Esophagus muscularis mucosa (tissue), 4 donors: ENCODE measurements at regions not wholly inside any gene's neighbourhood (a gene's known extent, or its start where the extent isn't known, plus 50 kb on each side); places are given as distances from the start of the nearest gene placed in this dataset.

Source experiments
- DNase-seq: peaks from one replicate; pipeline ENCODE4 v3.0.0-alpha.2; 2017; ENCODE audit errors: extremely low spot score
- H3K27ac ChIP-seq, 4 donors: fragments of 200-600 bp; sonication (generic); replicated peaks in 1 of 4; 1 replicate in 3 of 4; 2 replicates in 1 of 4; pipeline ENCODE4 v1.5.1; 2016 to 2019; ENCODE audit warnings: mild to moderate bottlenecking in 1 of 4
- H3K27me3 ChIP-seq, 4 donors: fragments of 200-600 bp; sonication (generic); one replicate each; pipeline versions ENCODE4 v1.5.1 to v1.6.0; 2016 to 2019
- H3K36me3 ChIP-seq, 4 donors: fragments of 200-600 bp; sonication (generic); one replicate each; pipeline ENCODE4 v1.5.1; 2016 to 2019
- H3K4me1 ChIP-seq, 4 donors: fragments of 200-600 bp; sonication (generic); one replicate each; pipeline ENCODE4 v1.5.1; 2016 to 2019
- H3K4me3 ChIP-seq, 4 donors: fragments of 200-600 bp; sonication (generic); 1 replicate in 2 of 4; 2 replicates in 2 of 4; pipeline ENCODE4 v1.5.1; 2016 to 2019; ENCODE audit warnings: mild to moderate bottlenecking in 4 of 4, moderate library complexity in 1 of 4
- H3K9me3 ChIP-seq, 4 donors: fragments of 200-600 bp; sonication (generic); 1 replicate in 3 of 4; 2 replicates in 1 of 4; pipeline ENCODE4 v1.5.1; 2016 to 2019
- CTCF ChIP-seq, 3 experiments: fragments of 200-600 bp in 2 of 3; fragments of 450-650 bp in 1 of 3; sonication (generic) in 2 of 3; IDR thresholded peaks; one replicate each; pipeline ENCODE4 v1.5.1; 2017 to 2019; ENCODE audit warnings: antibody characterized with exemption in 3 of 3, mild to moderate bottlenecking in 2 of 3, moderate library complexity in 1 of 3
- EP300 ChIP-seq: sonication (generic); formaldehyde crosslinking; IDR thresholded peaks from one replicate; pipeline ENCODE4 v1.6.1; 2017; ENCODE audit warnings: antibody characterized with exemption
- POLR2A ChIP-seq: fragments of 450-650 bp; IDR thresholded peaks from one replicate; pipeline ENCODE4 v1.6.1; 2017; ENCODE audit warnings: antibody characterized with exemption, moderate library complexity, mild to moderate bottlenecking, low read depth
- POLR2AphosphoS5 ChIP-seq, 2 donors: sonication (generic); formaldehyde crosslinking; IDR thresholded peaks; one replicate each; pipeline ENCODE4 v1.6.1; 2017; ENCODE audit warnings: antibody characterized with exemption in 2 of 2
- WGBS: methylation state at CpG from one replicate; pipeline ENCODE4 v1.1.5; 2018; 5-methylcytosine and 5-hydroxymethylcytosine counted together
- intact Hi-C: fragments of 100-400 bp; cut with DNase I; formaldehyde crosslinking; loops from one replicate; pipeline ENCODE4 v1.15.1; 2023

GRCh38 chr15:39114690-39115378 is 466.0 kb upstream of the THBS1 start:
- 100% methylated on average over 1 of the region's 1 CpG for WGBS
- Histone ChIP-seq H3K9me3 (peaks cover 7 to 18% (median 10%) of the 10 kb centered on the region in 4 donors), H3K27ac (no peak overlapping the region), H3K27me3 (no peaks in the 10 kb centered on the region), H3K4me1 (peaks cover 0 to 6% (median 0%) of the 10 kb centered on the region in 4 donors), H3K36me3 (no peaks in the 10 kb centered on the region), H3K4me3 (no peak overlapping the region)
- no peak for TF ChIP-seq POLR2AphosphoS5 (IDR thresholded peaks at IDR 0.05)
- TF ChIP-seq EP300, result no peak
- TF ChIP-seq POLR2A, result no peak
- no peak for TF ChIP-seq CTCF (IDR thresholded peaks at IDR 0.05)
- intact Hi-C loops, result no loop called here
- DNase-seq, result no peak

- TF ChIP-seq EP300 (no peak), CTCF (IDR thresholded peaks at IDR 0.05) (no peak), POLR2AphosphoS5 (IDR thresholded peaks at IDR 0.05) (no peak), POLR2A (no peak)
- Histone ChIP-seq H3K4me3 (no peak overlapping the region), H3K27me3 (no peaks in the 10 kb centered on the region), H3K27ac (no peak overlapping the region), H3K9me3 (peaks cover 7 to 18% (median 10%) of the 10 kb centered on the region in 4 donors), H3K4me1 (peaks cover 0 to 6% (median 0%) of the 10 kb centered on the region in 4 donors), H3K36me3 (no peaks in the 10 kb centered on the region)
- 83% methylated on average over 2 of the region's 2 CpGs for WGBS
- intact Hi-C loops, result no loop called here
- DNase-seq, result no peak
These were observed 465.4 kb upstream of the THBS1 start for GRCh38 chr15:39115379-39116057.

GRCh38 chr15:39118510-39118909 is 462.4 kb upstream of the THBS1 start:
- H3K27ac ChIP-seq, result no peak overlapping the region
- DNase-seq, result no peak

GRCh38 chr15:39124155-39124552 is 456.7 kb upstream of the THBS1 start:
- DNase-seq, result no peak
- intact Hi-C loops, result no loop called here
- 74% methylated on average over 7 of the region's 7 CpGs for WGBS
- no peaks in the 10 kb centered on the region for H3K27me3 ChIP-seq
- H3K9me3 ChIP-seq, result no peaks in the 10 kb centered on the region
- TF ChIP-seq POLR2AphosphoS5 (IDR thresholded peaks at IDR 0.05), result no peak
- TF ChIP-seq EP300, result no peak
- TF ChIP-seq CTCF (IDR thresholded peaks at IDR 0.05), result no peak
- no peak for TF ChIP-seq POLR2A
- H3K36me3 ChIP-seq, result no peaks in the 10 kb centered on the region
- H3K4me3 ChIP-seq, result no peak overlapping the region
- H3K4me1 ChIP-seq, result peaks cover 21 to 41% (median 38%) of the 10 kb centered on the region in 4 donors
- peak overlapping the region in 1 of 4 donors; percentile 27 for H3K27ac ChIP-seq

More at GRCh38 chr15:39118510-39118909, 462.4 kb upstream of the THBS1 start:
- peaks cover 7 to 18% (median 10%) of the 10 kb centered on the region in 4 donors for H3K9me3 ChIP-seq
- intact Hi-C loops, result no loop called here
- no peak for TF ChIP-seq EP300
- TF ChIP-seq POLR2AphosphoS5 (IDR thresholded peaks at IDR 0.05), result no peak
- no peak for TF ChIP-seq CTCF (IDR thresholded peaks at IDR 0.05)
- TF ChIP-seq POLR2A, result no peak
- H3K4me3 ChIP-seq, result no peak overlapping the region
- H3K4me1 ChIP-seq, result peaks cover 0 to 6% (median 0%) of the 10 kb centered on the region in 4 donors
- H3K27me3 ChIP-seq, result no peaks in the 10 kb centered on the region
- no peaks in the 10 kb centered on the region for H3K36me3 ChIP-seq
- WGBS, result 42% methylated on average over 2 of the region's 2 CpGs
